LoVo (cell line): ENCODE measurements at regions not wholly inside any gene's neighbourhood (a gene's known extent, or its start where the extent isn't known, plus 50 kb on each side); places are given as distances from the start of the nearest gene placed in this dataset.
"Not testable (repeated sequence)": the region's sequence is repeated elsewhere in the genome, so short reads cannot be mapped to it uniquely, and the experiment has no call there.

ENCODE experiments used
- DNase-seq: peaks from one replicate; pipeline ENCODE4 v3.0.0-alpha.2; 2016; ENCODE audit warnings: low spot score

DNA sequence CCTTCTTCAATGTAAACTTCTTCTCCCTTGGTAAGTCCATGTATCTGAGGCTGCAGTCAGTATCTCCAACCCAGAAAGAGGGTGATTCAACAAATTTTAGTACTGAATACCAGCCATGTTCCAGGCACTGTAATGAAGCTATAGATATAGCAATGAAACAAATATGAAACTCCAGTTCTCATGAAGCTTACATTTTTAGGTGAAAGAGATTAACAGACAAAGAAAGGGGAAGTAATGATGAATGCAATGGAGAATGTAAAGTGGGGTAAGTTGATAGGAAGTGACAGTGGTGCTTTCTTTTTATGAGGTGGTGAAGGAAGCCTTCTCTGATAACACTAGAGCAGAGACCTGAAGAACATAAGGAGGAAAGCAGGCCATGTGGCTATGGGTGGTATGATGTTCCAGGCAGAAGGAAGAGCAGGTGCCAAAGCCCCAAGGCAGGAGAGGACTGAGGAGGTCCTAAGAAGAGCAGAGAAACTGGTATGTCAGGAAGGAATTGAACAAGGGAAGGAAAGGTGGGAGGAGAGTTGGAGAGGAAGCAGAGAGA lies 143.6 kb downstream of the TFAP2B start:
- DNase-seq: no peak

DNA sequence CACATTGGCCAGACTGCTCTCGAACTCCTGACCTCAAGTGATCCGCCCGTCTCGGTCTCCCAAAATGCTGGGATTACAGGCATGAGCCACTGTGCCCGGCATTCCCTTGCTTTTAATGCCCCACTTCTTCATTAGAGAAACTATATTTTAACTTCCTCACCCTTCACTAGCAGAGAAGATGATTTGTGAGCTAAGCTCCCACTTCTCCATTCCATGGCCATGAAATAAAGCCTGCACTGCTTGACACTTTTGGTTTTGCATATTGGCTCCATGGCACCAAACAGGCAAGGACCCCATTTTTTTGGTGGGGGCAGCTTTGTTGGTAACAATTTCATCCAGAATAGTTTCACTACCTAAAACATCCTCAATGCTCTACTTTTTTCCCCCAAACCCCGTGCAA lies 145.3 kb downstream of the TFAP2B start:
- DNase-seq: no peak

DNA sequence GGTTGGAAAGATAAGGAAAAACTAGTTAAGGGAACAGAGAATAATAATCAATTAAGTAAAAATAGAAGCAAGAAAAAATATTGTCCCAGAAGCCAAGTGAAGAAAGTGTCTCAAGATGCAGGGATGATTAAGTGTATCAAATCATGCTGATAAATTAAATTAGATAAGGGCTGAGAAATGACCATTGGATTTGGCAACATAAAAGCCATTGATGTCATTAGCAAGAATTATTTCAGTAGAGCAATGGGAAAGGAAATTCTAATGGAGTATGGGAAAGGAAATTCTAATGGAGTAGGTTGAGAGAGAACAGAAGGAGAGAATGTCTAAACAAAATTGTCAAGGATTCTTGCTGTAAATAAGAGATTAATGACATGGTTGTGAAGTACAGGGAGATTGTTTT lies 146.8 kb downstream of the TFAP2B start:
- no peak for DNase-seq

- no peak for DNase-seq
These were observed 147.9 kb downstream of the TFAP2B start for GRCh38 chr6:50966532-50966931.

- DNase-seq: no peak
These were observed 148.3 kb downstream of the TFAP2B start for GRCh38 chr6:50966986-50967385.

DNA sequence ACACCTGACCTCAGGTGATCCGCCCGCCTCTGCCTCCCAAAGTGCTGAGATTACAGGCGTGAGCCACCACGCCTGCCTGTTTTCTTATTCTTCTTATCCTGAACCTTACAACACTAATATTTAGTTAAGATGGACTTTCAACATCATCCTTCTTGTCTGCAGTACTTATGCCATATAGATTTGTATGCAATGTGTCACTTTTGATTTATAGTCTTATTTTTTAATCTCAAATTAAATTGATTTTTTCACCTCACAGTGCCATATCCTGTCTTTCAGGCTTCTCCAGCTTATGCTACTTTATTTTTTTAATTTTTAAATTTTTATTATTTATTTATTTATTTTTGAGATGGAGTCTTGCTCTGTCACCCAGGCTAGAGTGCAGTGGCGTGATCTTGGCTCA lies 149.6 kb downstream of the TFAP2B start:
- not testable (repeated sequence) for DNase-seq

GRCh38 chr6:50970908-50971307 lies 152.2 kb downstream of the TFAP2B start:
- no peak for DNase-seq

DNA sequence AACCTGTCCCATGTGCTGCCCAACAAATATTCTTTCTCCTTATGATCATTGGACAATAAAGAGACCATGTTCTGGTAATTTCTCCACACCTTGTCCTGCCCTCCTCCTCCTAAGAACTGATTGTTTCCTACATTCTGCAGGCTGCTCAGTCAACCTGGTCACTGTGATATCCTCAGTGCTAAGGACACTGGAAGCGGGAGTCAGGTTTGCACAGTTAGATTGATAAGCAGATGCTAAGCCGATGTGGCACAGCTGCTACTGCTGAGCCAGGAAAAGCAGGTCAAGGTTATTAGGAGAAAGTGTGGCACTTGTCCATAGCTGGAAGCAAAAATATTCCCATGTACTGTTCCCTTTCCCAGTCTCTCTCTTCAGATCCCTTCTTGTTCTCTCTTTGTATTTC lies 154.8 kb downstream of the TFAP2B start:
- DNase-seq: no peak

DNA sequence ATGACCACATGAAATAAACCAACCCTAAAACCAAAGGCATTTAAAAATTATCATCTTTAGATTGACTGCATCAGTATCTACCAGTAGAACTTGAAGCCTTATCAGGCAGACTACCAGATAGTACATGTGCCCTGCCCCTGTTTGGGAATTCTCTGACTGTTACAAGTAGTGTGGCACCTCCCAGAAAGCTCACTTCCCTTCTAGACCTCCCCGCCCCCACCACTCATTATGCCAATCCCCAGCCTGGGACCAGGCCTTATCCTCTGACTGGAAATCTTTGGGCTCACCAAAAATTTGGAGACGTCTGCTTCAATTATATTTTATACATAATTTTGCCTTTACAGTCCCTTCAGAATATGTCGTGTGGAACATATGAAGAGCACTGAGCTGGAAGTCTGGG lies 155.6 kb downstream of the TFAP2B start:
- no peak for DNase-seq

DNA sequence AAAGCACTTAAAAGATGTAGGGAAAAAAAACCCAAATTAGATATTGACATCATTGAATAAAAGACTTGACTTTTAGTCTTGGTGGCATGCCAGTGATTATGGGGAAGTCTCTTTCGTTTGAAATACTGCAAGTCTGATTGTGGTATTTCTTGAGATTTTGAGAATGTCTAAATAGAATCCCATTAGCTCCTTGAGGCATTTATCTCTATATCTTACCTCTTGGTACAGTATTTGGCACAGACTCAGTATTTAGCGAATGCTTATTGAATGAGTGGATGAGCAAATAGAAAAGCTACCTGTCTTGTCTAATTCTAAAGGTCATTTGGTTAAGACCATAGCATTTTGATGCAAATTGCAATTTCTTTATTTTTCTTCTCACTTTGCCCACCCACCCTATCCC lies 156.5 kb downstream of the TFAP2B start:
- DNase-seq: no peak

GRCh38 chr6:50976907-50977306 lies 158.2 kb downstream of the TFAP2B start:
- DNase-seq: no peak

GRCh38 chr6:50977796-50978195 lies 159.1 kb downstream of the TFAP2B start:
- no peak for DNase-seq

GRCh38 chr6:50978380-50979170 lies 159.9 kb downstream of the TFAP2B start:
- no peak for DNase-seq

- DNase-seq: no peak
These were observed 160.5 kb downstream of the TFAP2B start for GRCh38 chr6:50979171-50979525.

GRCh38 chr6:50984135-50984534 lies 165.5 kb downstream of the TFAP2B start:
- no peak for DNase-seq

DNA sequence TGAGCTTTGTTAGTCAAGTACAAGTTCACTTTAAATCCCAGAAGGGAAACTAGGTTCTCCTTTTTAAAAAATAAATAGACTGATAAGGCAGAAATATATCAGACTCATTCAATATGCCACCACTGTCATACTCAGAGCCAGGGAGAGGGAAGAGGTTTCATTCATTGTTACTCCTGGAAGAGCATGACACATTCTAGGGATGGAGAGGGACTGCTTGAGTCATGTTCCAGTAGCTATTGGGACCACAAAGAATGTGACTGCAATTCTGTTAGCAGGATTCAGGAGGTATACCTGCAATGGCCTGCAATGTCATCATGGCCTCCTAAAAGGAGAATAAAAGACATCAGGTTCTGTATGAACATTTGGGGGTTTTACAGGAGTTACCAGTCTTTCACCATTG lies 167.6 kb downstream of the TFAP2B start:
- DNase-seq: no peak

- DNase-seq: no peak
These were observed 170.5 kb downstream of the TFAP2B start for GRCh38 chr6:50989123-50989522.

- no peak for DNase-seq
These were observed 172.2 kb downstream of the TFAP2B start for GRCh38 chr6:50990750-50991446.

DNA sequence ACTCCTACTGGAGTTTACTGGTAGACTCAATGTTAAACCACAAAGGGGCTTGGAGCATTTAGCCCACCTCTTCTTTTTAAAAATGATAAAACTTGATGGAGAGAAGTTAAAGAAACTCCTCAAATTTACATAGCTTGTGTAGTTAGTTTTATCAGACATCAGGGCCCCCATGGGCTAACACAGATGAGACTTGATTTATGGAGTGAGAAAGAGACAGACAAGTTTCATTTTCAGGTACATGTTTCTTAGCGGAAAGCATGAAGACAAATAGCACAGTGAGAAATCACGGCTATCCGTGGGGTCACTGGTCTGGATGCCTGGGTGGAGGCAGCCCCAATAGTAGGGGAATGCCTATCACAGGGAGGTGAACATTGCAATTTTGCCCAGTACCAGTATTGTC lies 173.6 kb downstream of the TFAP2B start:
- no peak for DNase-seq

- no peak for DNase-seq
These were observed 174.3 kb downstream of the TFAP2B start for GRCh38 chr6:50992704-50993625.

GRCh38 chr6:50993941-50994720 lies 175.5 kb downstream of the TFAP2B start:
- DNase-seq: no peak

GRCh38 chr6:50995036-50995435 lies 176.4 kb downstream of the TFAP2B start:
- no peak for DNase-seq
